ENCODE measurements at regions not wholly inside any gene's neighbourhood (a gene's known extent, or its start where the extent isn't known, plus 50 kb on each side); places are given as distances from the start of the nearest gene placed in this dataset.

- Histone ChIP-seq H3K4me1 (ENCODE audit: control insufficient read depth in 5 of 5, insufficient read depth in 5 of 5, low read length in 5 of 5) (peaks cover 0 to 23% (median 4%) of the 10 kb centered on the region in 5 donors), H3K9ac (ENCODE audit: insufficient read depth in 1 of 2, low read length in 2 of 2) (no peak overlapping the region), H3K4me3 (no peak overlapping the region), H3K27me3 (ENCODE audit: control insufficient read depth in 3 of 3, insufficient read depth in 3 of 3, low read length in 2 of 3) (no peaks in the 10 kb centered on the region), H3K9me3 (ENCODE audit: control insufficient read depth in 4 of 4, insufficient read depth in 3 of 4, low read length in 3 of 4) (no peaks in the 10 kb centered on the region), H3K36me3 (ENCODE audit: control insufficient read depth in 4 of 4, insufficient read depth in 4 of 4, low read length in 4 of 4) (no peaks in the 10 kb centered on the region), H3K27ac (ENCODE audit: low read depth in 1 of 2, low read length in 1 of 2) (no peak overlapping the region)
- 88 to 92% methylated on average over 5 of the region's 5 CpGs for WGBS, 2 donors
- no peak for ATAC-seq (ENCODE audit: insufficient read depth, low FRiP score)
- TF ChIP-seq, protein P1, sequence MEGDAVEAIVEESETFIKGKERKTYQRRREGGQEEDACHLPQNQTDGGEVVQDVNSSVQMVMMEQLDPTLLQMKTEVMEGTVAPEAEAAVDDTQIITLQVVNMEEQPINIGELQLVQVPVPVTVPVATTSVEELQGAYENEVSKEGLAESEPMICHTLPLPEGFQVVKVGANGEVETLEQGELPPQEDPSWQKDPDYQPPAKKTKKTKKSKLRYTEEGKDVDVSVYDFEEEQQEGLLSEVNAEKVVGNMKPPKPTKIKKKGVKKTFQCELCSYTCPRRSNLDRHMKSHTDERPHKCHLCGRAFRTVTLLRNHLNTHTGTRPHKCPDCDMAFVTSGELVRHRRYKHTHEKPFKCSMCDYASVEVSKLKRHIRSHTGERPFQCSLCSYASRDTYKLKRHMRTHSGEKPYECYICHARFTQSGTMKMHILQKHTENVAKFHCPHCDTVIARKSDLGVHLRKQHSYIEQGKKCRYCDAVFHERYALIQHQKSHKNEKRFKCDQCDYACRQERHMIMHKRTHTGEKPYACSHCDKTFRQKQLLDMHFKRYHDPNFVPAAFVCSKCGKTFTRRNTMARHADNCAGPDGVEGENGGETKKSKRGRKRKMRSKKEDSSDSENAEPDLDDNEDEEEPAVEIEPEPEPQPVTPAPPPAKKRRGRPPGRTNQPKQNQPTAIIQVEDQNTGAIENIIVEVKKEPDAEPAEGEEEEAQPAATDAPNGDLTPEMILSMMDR (IDR thresholded peaks at IDR 0.05; ENCODE audit: control extremely low read depth, extremely low read depth) = no peak
- DNase-seq = no peak
Measured at GRCh38 chr10:47190802-47191450, 109.1 kb upstream of the GDF10 start.

- peaks cover 0 to 23% (median 4%) of the 10 kb centered on the region in 5 donors for H3K4me1 ChIP-seq (ENCODE audit: control insufficient read depth in 5 of 5, insufficient read depth in 5 of 5, low read length in 5 of 5)
- ATAC-seq (ENCODE audit: insufficient read depth, low FRiP score) (no peak), DNase-seq (no peak)
- no peaks in the 10 kb centered on the region for H3K27me3 ChIP-seq (ENCODE audit: control insufficient read depth in 3 of 3, insufficient read depth in 3 of 3, low read length in 2 of 3)
- H3K9me3 ChIP-seq (ENCODE audit: control insufficient read depth in 4 of 4, insufficient read depth in 3 of 4, low read length in 3 of 4) = no peaks in the 10 kb centered on the region
- H3K9ac ChIP-seq (ENCODE audit: insufficient read depth in 1 of 2, low read length in 2 of 2) = no peak overlapping the region
- no peaks in the 10 kb centered on the region for H3K36me3 ChIP-seq (ENCODE audit: control insufficient read depth in 4 of 4, insufficient read depth in 4 of 4, low read length in 4 of 4)
- 74 to 87% methylated on average over 2 of the region's 2 CpGs for WGBS, 2 donors
- TF ChIP-seq, protein P1 (IDR thresholded peaks at IDR 0.05; ENCODE audit: control extremely low read depth, extremely low read depth) = no peak
- no peak overlapping the region for H3K27ac ChIP-seq (ENCODE audit: low read depth in 1 of 2, low read length in 1 of 2)
- no peak overlapping the region for H3K4me3 ChIP-seq
Measured at GRCh38 chr10:47192273-47192672, 107.7 kb upstream of the GDF10 start.

GRCh38 chr10:47193666-47194065 lies 106.3 kb upstream of the GDF10 start:
- no peak overlapping the region for H3K9ac ChIP-seq (ENCODE audit: insufficient read depth in 1 of 2, low read length in 2 of 2)
- TF ChIP-seq, protein P1 (IDR thresholded peaks at IDR 0.05; ENCODE audit: control extremely low read depth, extremely low read depth) = no peak
- 86 to 95% methylated on average over 6 of the region's 6 CpGs for WGBS, 2 donors
- DNase-seq (no peak), ATAC-seq (ENCODE audit: insufficient read depth, low FRiP score) (no peak)
- H3K4me1 ChIP-seq (ENCODE audit: control insufficient read depth in 5 of 5, insufficient read depth in 5 of 5, low read length in 5 of 5) = peaks cover 0 to 23% (median 4%) of the 10 kb centered on the region in 5 donors
- no peaks in the 10 kb centered on the region for H3K9me3 ChIP-seq (ENCODE audit: control insufficient read depth in 4 of 4, insufficient read depth in 3 of 4, low read length in 3 of 4)
- H3K4me3 ChIP-seq = no peak overlapping the region
- H3K27me3 ChIP-seq (ENCODE audit: control insufficient read depth in 3 of 3, insufficient read depth in 3 of 3, low read length in 2 of 3) = no peaks in the 10 kb centered on the region
- no peak overlapping the region for H3K27ac ChIP-seq (ENCODE audit: low read depth in 1 of 2, low read length in 1 of 2)
- no peaks in the 10 kb centered on the region for H3K36me3 ChIP-seq (ENCODE audit: control insufficient read depth in 4 of 4, insufficient read depth in 4 of 4, low read length in 4 of 4)
